D721Med (cell line): ENCODE measurements at regions not wholly inside any gene's neighbourhood (a gene's known extent, or its start where the extent isn't known, plus 50 kb on each side); places are given as distances from the start of the nearest gene placed in this dataset.

Source experiments
- DNase-seq: peaks from one replicate; pipeline ENCODE4 v3.0.0; 2011; ENCODE audit warnings: low spot score; ENCODE audit not compliant: insufficient read length
- FAIRE-seq: peaks from 2 replicates; lab custom pipeline; 2011; peaks lifted over from hg19 to GRCh38; lab: Jason Lieb, UNC
- CTCF ChIP-seq: IDR thresholded peaks from 2 replicates; pipeline ENCODE4 v1.5.1; 2012; ENCODE audit warnings: mild to moderate bottlenecking, control low read depth; ENCODE audit not compliant: insufficient read depth; ENCODE audit errors: missing control alignments

GRCh38 chrX:7214251-7214650 is 66.3 kb upstream of the PUDP start:
- DNase-seq, result no peak
- no peak for FAIRE-seq
- TF ChIP-seq CTCF, result no peak

GRCh38 chrX:7205037-7205577 is 57.2 kb upstream of the PUDP start:
- no peak for TF ChIP-seq CTCF
- DNase-seq (no peak), FAIRE-seq (no peak)

GRCh38 chrX:7204619-7205018 is 56.7 kb upstream of the PUDP start:
- no peak for TF ChIP-seq CTCF
- no peak for FAIRE-seq

GRCh38 chrX:7202206-7202605 is 54.3 kb upstream of the PUDP start:
- FAIRE-seq (no peak), DNase-seq (no peak)
- no peak for TF ChIP-seq CTCF

More at GRCh38 chrX:7204619-7205018, 56.7 kb upstream of the PUDP start:
- no peak for DNase-seq

GRCh38 chrX:7201496-7201895 is 53.5 kb upstream of the PUDP start:
- no peak for DNase-seq
- no peak for FAIRE-seq
- TF ChIP-seq CTCF, result no peak

GRCh38 chrX:7198499-7198898 is 50.5 kb upstream of the PUDP start:
- FAIRE-seq (no peak), DNase-seq (no peak)
- no peak for TF ChIP-seq CTCF
